ENCODE measurements at regions not wholly inside any gene's neighbourhood (a gene's known extent, or its start where the extent isn't known, plus 50 kb on each side); places are given as distances from the start of the nearest gene placed in this dataset.

GRCh38 chr6:145091586-145092142 lies 643.7 kb downstream of the EPM2A start:
- no peak for TF ChIP-seq AFF4 (CRISPR knock-in tag; IDR thresholded peaks at IDR 0.05; ENCODE audit: borderline replicate concordance)
- no peak for TF ChIP-seq CTCF (IDR thresholded peaks at IDR 0.05)
- TF ChIP-seq ELF4 (CRISPR knock-in tag; IDR thresholded peaks at IDR 0.05; ENCODE audit: low read depth): no peak
- TF ChIP-seq NR1H2 (CRISPR knock-in tag; IDR thresholded peaks at IDR 0.05): no peak
- no peak for TF ChIP-seq ATF6 (CRISPR knock-in tag; IDR thresholded peaks at IDR 0.05)
- no peak for TF ChIP-seq MAX (CRISPR knock-in tag; IDR thresholded peaks at IDR 0.05)
- TF ChIP-seq SP1 (CRISPR knock-in tag; conservative IDR thresholded peaks at IDR 0.05): no peak
- TF ChIP-seq ATF2 (CRISPR knock-in tag; IDR thresholded peaks at IDR 0.05; ENCODE audit: borderline replicate concordance, low read depth): no peak
- no peak for TF ChIP-seq FOXK1 (CRISPR knock-in tag; IDR thresholded peaks at IDR 0.05)
- no peak for TF ChIP-seq E2F5 (CRISPR knock-in tag; IDR thresholded peaks at IDR 0.05)
- no peak for TF ChIP-seq PRDM15 (CRISPR knock-in tag; IDR thresholded peaks at IDR 0.05)
- TF ChIP-seq E2F4 (CRISPR knock-in tag; IDR thresholded peaks at IDR 0.05; ENCODE audit: borderline replicate concordance, low read depth): no peak
- TF ChIP-seq NR3C1 (CRISPR knock-in tag; conservative IDR thresholded peaks at IDR 0.05; ENCODE audit: low read depth): no peak

All from WTC11 (cell line).